ENCODE measurements at regions not wholly inside any gene's neighbourhood (a gene's known extent, or its start where the extent isn't known, plus 50 kb on each side); places are given as distances from the start of the nearest gene placed in this dataset.

DNA sequence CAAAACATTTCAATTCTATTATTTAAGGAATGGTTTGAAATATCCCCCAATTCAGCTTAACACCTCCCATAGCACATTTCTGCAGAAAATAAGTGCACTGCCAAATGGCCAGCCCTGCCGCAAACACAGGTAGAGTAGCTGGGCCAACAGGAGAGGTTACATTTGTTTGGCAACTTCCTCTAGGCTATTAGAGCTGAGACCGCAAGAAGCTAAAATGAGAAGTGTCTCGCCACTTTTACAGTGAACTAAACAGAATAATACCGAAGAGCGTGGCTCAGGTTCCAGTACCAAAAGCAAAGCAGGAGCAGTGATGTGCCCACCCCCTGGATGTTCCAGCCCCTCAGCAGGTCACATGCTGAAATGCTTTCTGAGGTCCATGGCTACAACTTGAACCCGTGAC is 154.5 kb upstream of the PKN2 start:
- Histone ChIP-seq H3K4me3 (no peak overlapping the region), H3K9me3 (replicated peaks) (no peaks in the 10 kb centered on the region), H3K36me3 (no peaks in the 10 kb centered on the region), H3K4me1 (no peaks in the 10 kb centered on the region), H3K27ac (no peak overlapping the region), H3K27me3 (no peaks in the 10 kb centered on the region)
- DNase-seq = no peak

DNA sequence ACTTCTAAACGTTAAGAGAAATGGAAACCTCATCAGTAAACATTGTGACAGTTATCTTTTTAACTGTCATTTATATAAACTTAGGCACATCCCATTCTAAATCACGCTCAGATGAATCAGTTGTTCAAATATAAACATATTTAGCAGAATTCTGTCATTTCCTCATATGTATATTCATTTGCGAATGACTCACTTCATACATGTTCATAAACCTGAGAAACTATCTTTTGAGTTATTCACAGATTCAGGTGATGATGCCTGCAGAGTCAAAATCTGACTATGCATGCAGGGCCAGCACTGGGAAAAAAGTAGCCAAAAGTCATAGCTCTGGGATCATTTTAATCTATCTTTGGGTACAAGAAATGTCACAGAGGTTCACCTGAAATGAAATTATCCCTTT is 153.8 kb upstream of the PKN2 start:
- Histone ChIP-seq H3K4me3 (no peak overlapping the region), H3K4me1 (no peaks in the 10 kb centered on the region), H3K9me3 (replicated peaks) (no peaks in the 10 kb centered on the region), H3K36me3 (no peaks in the 10 kb centered on the region), H3K27ac (no peak overlapping the region), H3K27me3 (no peaks in the 10 kb centered on the region)
- DNase-seq = no peak

DNA sequence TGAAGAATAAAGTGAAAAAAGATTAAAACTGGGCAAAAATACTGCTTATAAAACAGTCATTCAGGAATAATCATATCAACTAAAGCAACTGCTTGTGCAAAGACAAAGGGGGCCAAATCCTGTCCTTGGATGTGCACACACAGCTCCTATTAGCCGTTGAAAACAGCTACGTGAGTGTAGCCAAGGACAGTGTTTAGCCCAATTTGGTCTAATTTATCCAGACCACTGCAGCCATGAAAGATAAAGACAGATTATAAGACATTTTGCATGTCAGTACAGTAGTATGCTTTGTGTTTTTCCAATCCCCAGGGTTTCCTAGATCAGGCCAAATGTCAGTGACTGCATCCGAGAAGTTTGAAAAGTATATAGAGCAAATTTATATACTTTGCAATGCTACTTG is 146.3 kb upstream of the PKN2 start:
- H3K27me3 ChIP-seq = no peaks in the 10 kb centered on the region
- H3K4me1 ChIP-seq = no peaks in the 10 kb centered on the region
- no peak for DNase-seq
- no peak overlapping the region for H3K4me3 ChIP-seq
- no peak overlapping the region for H3K27ac ChIP-seq
- H3K9me3 ChIP-seq (replicated peaks) = no peaks in the 10 kb centered on the region
- no peaks in the 10 kb centered on the region for H3K36me3 ChIP-seq

DNA sequence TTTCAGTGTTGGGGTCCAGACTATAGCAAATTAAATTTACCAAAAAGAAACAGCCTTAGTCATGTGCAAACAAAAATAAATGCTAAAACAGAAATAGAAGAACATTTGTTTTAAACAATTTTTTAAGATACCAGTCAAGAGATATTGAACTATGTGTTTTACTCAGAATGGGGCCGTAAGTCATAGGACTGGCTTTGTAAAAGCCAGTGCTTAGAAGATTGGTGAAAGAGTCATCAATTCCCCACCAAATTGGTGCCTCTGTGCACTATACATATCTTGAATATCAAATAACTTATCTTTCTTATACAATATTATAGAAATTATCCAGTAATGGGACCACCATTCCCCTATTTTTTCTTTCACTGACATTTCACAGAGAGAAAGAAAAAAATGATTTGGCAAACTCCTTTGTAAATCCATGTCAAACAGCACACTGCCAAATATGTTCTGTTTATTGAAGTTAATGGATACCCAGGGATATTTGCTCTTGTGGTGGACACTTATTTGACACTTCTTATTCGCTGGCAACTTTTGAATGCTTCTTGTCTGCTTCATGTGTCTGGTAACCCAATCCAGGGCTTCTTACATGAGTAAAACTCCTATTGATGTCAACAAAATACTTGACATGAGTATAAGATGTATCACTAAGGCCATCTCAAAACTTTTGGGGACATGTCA is 145.7 kb upstream of the PKN2 start:
- Histone ChIP-seq H3K27ac (no peak overlapping the region), H3K27me3 (no peaks in the 10 kb centered on the region), H3K9me3 (replicated peaks) (no peaks in the 10 kb centered on the region), H3K4me1 (no peaks in the 10 kb centered on the region), H3K4me3 (no peak overlapping the region), H3K36me3 (no peaks in the 10 kb centered on the region)
- no peak for DNase-seq

DNA sequence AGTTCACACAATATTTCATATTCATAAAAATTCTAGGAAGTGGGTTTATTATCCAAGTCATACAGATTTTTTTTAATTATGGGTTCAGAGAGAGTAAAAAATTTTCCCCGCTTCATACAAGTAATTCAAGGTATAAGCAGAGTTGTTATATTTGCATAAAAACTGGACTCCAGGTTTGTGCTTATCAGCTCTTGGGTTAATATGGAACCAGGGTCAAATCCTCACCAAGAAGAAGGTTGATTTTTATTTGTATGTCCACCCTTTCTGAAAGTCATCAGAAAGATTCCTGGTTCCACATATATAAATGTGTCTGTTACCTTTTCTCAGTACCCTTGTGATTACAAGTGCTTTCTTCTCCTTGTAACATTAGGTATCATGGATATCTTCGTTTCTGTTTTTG is 143.8 kb upstream of the PKN2 start:
- Histone ChIP-seq H3K4me3 (no peak overlapping the region), H3K9me3 (replicated peaks) (no peaks in the 10 kb centered on the region), H3K4me1 (no peaks in the 10 kb centered on the region), H3K27ac (no peak overlapping the region), H3K36me3 (no peaks in the 10 kb centered on the region), H3K27me3 (no peaks in the 10 kb centered on the region)
- DNase-seq = no peak

DNA sequence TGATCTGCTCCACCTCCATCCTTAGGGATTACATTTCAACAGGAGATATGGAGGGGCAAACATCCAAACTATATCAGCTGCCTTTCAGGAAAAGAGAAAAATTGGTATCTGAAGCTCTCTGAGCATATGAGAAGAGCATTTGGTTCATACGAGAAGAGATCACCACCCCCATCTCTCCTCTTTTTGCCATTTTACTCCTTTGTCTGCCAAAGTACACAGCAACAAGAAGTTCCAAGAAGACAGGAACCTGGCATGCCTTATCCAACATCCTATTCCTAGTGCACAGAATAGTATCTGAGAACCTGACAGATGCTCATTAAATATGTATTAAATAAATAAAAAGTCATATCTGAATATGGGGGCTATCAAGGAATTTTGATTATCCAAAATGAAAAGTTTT is 142.5 kb upstream of the PKN2 start:
- no peaks in the 10 kb centered on the region for H3K27me3 ChIP-seq
- H3K4me3 ChIP-seq = no peak overlapping the region
- DNase-seq = no peak
- no peak overlapping the region for H3K27ac ChIP-seq
- H3K9me3 ChIP-seq (replicated peaks) = no peaks in the 10 kb centered on the region
- no peaks in the 10 kb centered on the region for H3K36me3 ChIP-seq
- H3K4me1 ChIP-seq = no peaks in the 10 kb centered on the region

DNA sequence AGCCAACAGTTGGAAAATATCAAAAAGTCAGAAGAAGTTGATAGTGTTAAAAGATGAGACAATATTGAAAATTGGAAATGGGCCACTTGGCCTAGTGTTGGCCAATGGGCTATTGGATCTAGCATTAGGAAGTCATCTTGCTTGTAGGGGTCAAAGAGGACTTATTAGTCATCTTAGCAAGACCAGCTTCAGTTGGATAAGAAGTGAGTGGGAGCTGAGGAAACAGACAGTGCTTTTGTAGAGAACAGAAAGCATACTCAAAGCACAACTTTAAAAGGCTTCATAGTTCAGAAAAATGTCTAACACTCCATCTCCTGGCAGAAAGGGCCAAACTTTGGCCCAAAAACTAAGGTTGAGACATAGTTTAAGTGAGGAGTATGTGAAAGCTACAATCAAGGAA is 139.9 kb upstream of the PKN2 start:
- Histone ChIP-seq H3K9me3 (replicated peaks) (no peaks in the 10 kb centered on the region), H3K36me3 (no peaks in the 10 kb centered on the region), H3K4me3 (no peak overlapping the region), H3K27ac (no peak overlapping the region), H3K4me1 (no peaks in the 10 kb centered on the region), H3K27me3 (no peaks in the 10 kb centered on the region)
- no peak for DNase-seq

DNA sequence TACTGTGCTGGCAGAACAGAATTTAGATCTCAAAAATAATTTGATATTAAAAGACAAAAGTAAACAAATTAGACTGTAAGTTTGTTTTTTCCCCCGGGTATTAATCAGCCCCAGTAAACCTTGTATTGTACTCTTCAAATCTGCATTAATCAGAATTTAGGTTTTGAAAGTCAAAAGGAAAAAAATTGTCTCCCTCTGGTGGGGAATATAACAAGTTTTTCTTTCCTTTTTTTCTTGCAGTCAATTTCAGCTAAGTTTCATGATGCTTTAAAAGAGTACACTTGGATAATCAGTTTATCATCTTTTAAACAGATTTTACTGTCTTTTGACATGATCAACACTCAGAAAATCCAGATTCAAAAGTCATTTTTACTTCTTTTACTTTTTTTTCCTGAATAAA is 134.5 kb upstream of the PKN2 start:
- Histone ChIP-seq H3K4me1 (no peaks in the 10 kb centered on the region), H3K4me3 (no peak overlapping the region), H3K27ac (no peak overlapping the region), H3K9me3 (replicated peaks) (no peaks in the 10 kb centered on the region), H3K27me3 (no peaks in the 10 kb centered on the region; the same call in 1 of the 2 replicates), H3K36me3 (no peaks in the 10 kb centered on the region)
- no peak for DNase-seq

DNA sequence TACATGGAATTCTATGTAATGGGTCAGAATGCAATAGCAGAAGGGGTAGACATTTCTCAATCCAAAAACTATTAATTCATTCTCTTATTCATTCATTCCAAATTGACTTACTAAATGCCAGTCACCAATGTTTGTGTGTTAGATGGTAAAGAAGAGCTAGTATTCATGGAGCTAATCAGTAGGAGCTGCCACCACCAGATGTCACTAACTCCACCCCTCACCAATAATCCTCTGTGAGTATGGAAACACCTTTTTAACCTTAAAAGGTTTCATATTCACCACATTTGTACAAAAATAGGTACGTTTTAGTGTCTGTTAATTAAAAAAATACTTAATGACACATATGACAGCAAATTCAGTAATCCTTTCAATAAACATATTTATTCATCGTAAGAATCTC is 131.8 kb upstream of the PKN2 start:
- no peaks in the 10 kb centered on the region; the same call in 1 of the 2 replicates for H3K27me3 ChIP-seq
- no peak overlapping the region for H3K4me3 ChIP-seq
- no peak for DNase-seq
- H3K4me1 ChIP-seq = no peaks in the 10 kb centered on the region
- H3K36me3 ChIP-seq = no peaks in the 10 kb centered on the region
- H3K27ac ChIP-seq = no peak overlapping the region
- H3K9me3 ChIP-seq (replicated peaks) = no peaks in the 10 kb centered on the region

DNA sequence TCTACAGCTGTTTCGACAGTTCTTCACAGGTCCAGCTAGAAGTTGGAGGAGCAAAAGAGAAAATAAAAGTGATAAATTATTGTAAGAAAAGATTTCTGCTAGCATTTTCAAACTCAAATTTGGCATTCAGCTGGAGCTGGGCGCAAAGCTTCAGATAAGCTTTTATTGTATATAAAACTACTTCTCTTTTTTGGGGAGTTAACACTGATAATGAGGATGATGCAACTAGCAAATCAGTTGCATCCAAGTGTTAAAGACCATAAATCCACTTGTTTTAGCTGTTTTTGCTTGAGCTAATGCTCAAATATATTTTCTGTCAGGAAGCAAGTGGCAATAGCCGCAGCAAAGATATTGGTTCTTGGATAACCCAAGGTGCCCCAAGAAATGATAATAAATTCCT is 127.1 kb upstream of the PKN2 start:
- H3K4me3 ChIP-seq = no peak overlapping the region
- H3K36me3 ChIP-seq = no peaks in the 10 kb centered on the region
- H3K27me3 ChIP-seq = peaks cover 6% of the 10 kb centered on the region; the same call in 1 of the 2 replicates
- no peak overlapping the region for H3K27ac ChIP-seq
- no peaks in the 10 kb centered on the region for H3K9me3 ChIP-seq (replicated peaks)
- DNase-seq = no peak
- no peaks in the 10 kb centered on the region for H3K4me1 ChIP-seq

DNA sequence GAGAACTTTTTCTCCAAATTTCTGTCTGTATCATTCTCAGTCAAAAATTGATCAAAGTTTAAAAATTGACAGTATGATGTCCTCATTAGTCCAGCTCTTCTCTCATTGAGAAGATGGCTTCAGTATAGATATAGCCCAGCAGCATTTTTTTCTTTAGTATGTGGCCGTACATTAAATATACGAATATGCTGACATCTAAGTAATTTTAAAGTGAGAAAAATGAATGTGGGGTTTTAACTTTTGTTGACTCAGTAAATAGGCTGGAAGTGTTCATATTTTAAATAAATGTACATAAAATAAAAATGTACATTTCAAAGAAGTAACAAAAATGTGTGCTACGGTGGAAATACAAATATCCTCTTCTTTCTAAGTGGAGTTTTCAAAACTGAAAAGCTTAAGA is 123.5 kb upstream of the PKN2 start:
- Histone ChIP-seq H3K4me1 (no peaks in the 10 kb centered on the region), H3K27ac (no peak overlapping the region), H3K36me3 (no peaks in the 10 kb centered on the region), H3K27me3 (peaks cover 6% of the 10 kb centered on the region; the same call in 1 of the 2 replicates), H3K4me3 (no peak overlapping the region), H3K9me3 (replicated peaks) (no peaks in the 10 kb centered on the region)
- DNase-seq = no peak

DNA sequence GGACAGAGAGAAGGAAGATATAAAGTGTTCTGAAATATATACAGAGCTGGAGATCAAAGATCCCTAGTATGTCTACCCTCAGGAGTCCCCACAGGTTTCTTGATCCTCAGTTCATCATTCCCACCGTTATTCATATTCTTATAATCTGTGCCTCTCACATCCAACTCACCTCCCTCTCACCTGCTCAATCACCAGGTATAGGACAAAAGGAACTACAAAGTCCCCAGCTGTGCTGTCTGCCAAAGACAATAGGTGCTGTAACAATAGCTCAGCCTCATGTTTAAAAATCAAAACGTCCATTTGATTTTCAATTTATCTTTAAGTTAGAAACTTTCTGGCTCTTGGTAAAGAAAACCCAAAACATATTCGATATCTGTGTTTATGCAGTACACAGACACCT is 121.1 kb upstream of the PKN2 start:
- no peaks in the 10 kb centered on the region for H3K36me3 ChIP-seq
- no peak for DNase-seq
- H3K9me3 ChIP-seq (replicated peaks) = no peaks in the 10 kb centered on the region
- no peaks in the 10 kb centered on the region for H3K4me1 ChIP-seq
- peaks cover 6% of the 10 kb centered on the region; the same call in 1 of the 2 replicates for H3K27me3 ChIP-seq
- H3K4me3 ChIP-seq = no peak overlapping the region
- H3K27ac ChIP-seq = no peak overlapping the region

DNA sequence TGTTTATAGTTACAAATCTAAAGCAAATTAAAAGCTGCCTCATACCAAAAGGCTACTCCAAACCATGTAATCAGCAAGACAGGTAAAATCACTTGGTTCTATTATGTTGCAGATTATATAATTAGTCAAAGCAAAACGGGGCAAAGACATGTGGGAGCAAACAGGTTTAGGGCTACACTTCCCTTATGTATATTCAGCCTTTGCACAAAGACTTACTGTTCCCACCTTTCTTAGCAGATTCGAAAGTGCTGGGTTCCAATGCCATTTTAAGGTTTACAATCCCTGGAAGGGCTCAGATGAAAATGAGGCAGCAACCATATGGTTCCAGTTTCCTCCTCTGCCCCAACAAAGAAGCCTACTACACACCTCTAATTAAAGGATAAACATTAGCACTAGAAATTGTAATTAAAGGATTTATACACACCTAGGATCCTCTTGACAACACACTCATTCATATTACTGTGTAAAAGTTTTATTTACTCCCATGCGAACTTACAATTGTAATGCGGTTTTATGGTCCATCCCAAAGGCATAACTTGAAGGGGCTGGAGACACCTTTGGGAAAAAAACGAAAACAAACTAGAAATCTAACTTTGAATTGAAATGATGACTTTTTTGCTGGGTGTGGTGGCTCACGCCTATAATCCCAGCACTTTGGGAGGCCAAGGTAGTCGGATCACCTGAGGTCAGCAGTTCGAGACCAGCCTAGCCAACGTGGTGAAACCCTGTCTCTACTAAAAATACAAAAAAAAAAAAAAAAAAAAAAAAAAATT is 117.3 kb upstream of the PKN2 start:
- no peak overlapping the region for H3K4me3 ChIP-seq
- H3K27ac ChIP-seq = no peak overlapping the region
- no peaks in the 10 kb centered on the region for H3K27me3 ChIP-seq
- H3K36me3 ChIP-seq = no peaks in the 10 kb centered on the region
- no peaks in the 10 kb centered on the region for H3K4me1 ChIP-seq
- H3K9me3 ChIP-seq (replicated peaks) = no peaks in the 10 kb centered on the region
- no peak for DNase-seq

DNA sequence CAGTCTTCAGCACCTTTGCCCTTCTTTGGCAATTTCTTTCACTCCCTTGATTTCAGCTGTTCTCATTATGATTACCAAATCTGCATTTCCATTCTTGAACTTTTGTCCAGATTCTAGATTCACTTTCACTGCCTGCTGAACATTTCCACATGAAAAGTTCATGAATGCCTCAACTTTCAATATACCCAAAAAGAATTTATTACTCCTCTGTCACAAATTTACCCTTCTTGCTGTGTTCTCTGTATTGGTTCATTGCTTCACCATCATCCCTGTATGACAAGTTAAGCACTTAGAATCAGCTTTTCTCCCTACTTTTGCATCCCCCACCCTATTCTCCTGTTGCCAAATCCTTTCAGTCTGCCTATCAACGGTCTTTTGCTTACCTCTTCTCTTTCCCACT is 112.6 kb upstream of the PKN2 start:
- no peaks in the 10 kb centered on the region for H3K9me3 ChIP-seq (replicated peaks)

DNA sequence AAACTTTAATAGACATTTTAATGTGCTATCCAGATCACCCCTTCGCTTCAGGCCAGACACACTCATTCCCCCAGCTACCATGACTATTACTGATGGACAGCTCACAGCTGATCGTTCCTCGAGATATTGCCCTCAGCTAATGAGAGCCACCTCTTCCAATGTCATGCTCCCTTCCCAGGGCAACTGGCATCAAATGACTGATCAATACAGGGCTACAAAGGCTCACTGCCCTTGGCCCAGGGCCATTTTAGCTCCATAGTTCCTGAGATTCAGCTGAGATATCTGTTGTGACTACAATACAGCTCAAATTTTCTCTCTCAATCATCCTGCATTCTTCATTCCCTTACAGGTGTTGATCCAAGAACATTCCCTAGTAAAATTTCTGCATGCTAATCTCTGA is 104.5 kb upstream of the PKN2 start:
- no peaks in the 10 kb centered on the region for H3K27me3 ChIP-seq
- peaks cover 3% of the 10 kb centered on the region; the same call in 1 of the 2 replicates for H3K4me1 ChIP-seq
- no peak overlapping the region for H3K27ac ChIP-seq

More for the DNA sequence above, 112.6 kb upstream of the PKN2 start:
- H3K4me1 ChIP-seq = no peaks in the 10 kb centered on the region
- no peak for DNase-seq
- no peak overlapping the region for H3K27ac ChIP-seq
- H3K36me3 ChIP-seq = no peaks in the 10 kb centered on the region
- no peak overlapping the region for H3K4me3 ChIP-seq
- H3K27me3 ChIP-seq = no peaks in the 10 kb centered on the region

DNA sequence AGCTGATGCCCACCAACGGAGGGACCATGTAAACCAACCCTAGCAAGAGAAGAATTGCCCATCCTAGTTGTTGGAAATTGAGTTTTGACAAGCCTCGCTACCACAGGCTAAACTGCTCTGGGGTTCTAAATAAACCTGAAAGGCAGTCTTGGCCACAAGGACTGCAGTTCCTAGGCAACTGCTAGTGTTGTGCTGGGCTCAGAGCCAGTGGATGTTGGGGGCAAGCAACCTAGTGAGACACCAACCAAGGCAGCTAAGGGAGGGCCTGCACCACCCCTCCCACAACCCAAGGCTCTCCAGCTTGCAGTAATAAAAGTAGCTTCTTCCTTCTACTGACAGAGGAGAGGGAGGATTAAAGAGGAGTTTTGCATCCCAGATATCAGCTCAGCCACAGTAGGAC is 102.4 kb upstream of the PKN2 start:
- no peak overlapping the region for H3K27ac ChIP-seq
- H3K27me3 ChIP-seq = no peaks in the 10 kb centered on the region
- H3K36me3 ChIP-seq = no peaks in the 10 kb centered on the region
- peaks cover 3% of the 10 kb centered on the region; the same call in 1 of the 2 replicates for H3K4me1 ChIP-seq
- H3K4me3 ChIP-seq = no peak overlapping the region
- no peak for DNase-seq
- H3K9me3 ChIP-seq (replicated peaks) = no peaks in the 10 kb centered on the region; the same call in 1 of the 2 replicates

More for the DNA sequence above, 104.5 kb upstream of the PKN2 start:
- no peak for DNase-seq
- H3K4me3 ChIP-seq = no peak overlapping the region
- no peaks in the 10 kb centered on the region; the same call in 1 of the 2 replicates for H3K9me3 ChIP-seq (replicated peaks)
- no peaks in the 10 kb centered on the region for H3K36me3 ChIP-seq

All from SJCRH30 (cell line).